SK-N-MC (cell line): ENCODE measurements at regions not wholly inside any gene's neighbourhood (a gene's known extent, or its start where the extent isn't known, plus 50 kb on each side); places are given as distances from the start of the nearest gene placed in this dataset.

Experiments used
- EZH2 ChIP-seq: fragments of 200-600 bp; sonication (generic); IDR thresholded peaks from one replicate; pipeline ENCODE4 v1.6.1; 2017; ENCODE audit warnings: antibody characterized with exemption
- POLR2AphosphoS5 ChIP-seq: IDR thresholded peaks from 2 replicates; pipeline ENCODE4 v1.6.1; 2012; ENCODE audit warnings: mild to moderate bottlenecking, low read depth, low read length, borderline replicate concordance

- TF ChIP-seq POLR2AphosphoS5: no peak
- no peak for TF ChIP-seq EZH2
Measured at GRCh38 chr9:713091-713490, 128.4 kb upstream of the DMRT1 start.
